GM12892 (cell line): ENCODE measurements at regions not wholly inside any gene's neighbourhood (a gene's known extent, or its start where the extent isn't known, plus 50 kb on each side); places are given as distances from the start of the nearest gene placed in this dataset.

Experiments
- POLR2A ChIP-seq: IDR thresholded peaks from 2 replicates; pipeline ENCODE4 v1.6.1; 2011; ENCODE audit warnings: low read depth, low read length, control low read depth
- POLR2AphosphoS5 ChIP-seq: IDR thresholded peaks from 2 replicates; pipeline ENCODE4 v1.6.1; 2011; ENCODE audit warnings: low read depth, low read length, control low read depth

GRCh38 chr13:67932991-67933390 is 702.9 kb upstream of the PCDH9 start:
- no peak for TF ChIP-seq POLR2A
- no peak for TF ChIP-seq POLR2AphosphoS5
